HG02763 (cell line): ENCODE measurements at regions not wholly inside any gene's neighbourhood (a gene's known extent, or its start where the extent isn't known, plus 50 kb on each side); places are given as distances from the start of the nearest gene placed in this dataset.

Source experiments
- ATAC-seq: cut with Tn5 transposase; IDR thresholded peaks from one replicate; pipeline ENCODE4 v1.9.1; 2021; ENCODE audit warnings: mild to moderate bottlenecking, moderate library complexity; ENCODE audit not compliant: unreplicated experiment

- ATAC-seq = no peak
Observed at GRCh38 chr16:62137996-62138395, 101.8 kb upstream of the CDH8 start.

- no peak for ATAC-seq
Observed at GRCh38 chr16:62135911-62136310, 99.7 kb upstream of the CDH8 start.

GRCh38 chr16:62135446-62135845 lies 99.2 kb upstream of the CDH8 start:
- no peak for ATAC-seq

GRCh38 chr16:62130101-62130500 lies 93.9 kb upstream of the CDH8 start:
- no peak for ATAC-seq

GRCh38 chr16:62105244-62105643 lies 69.0 kb upstream of the CDH8 start:
- no peak for ATAC-seq

- no peak for ATAC-seq
Observed at GRCh38 chr16:62102588-62102987, 66.3 kb upstream of the CDH8 start.

GRCh38 chr16:62100651-62101050 lies 64.4 kb upstream of the CDH8 start:
- ATAC-seq = no peak

- no peak for ATAC-seq
Observed at GRCh38 chr16:62089715-62090114, 53.5 kb upstream of the CDH8 start.

- no peak for ATAC-seq
Observed at GRCh38 chr16:62088731-62089410, 52.6 kb upstream of the CDH8 start.
